GM19468 (cell line): ENCODE measurements at regions not wholly inside any gene's neighbourhood (a gene's known extent, or its start where the extent isn't known, plus 50 kb on each side); places are given as distances from the start of the nearest gene placed in this dataset.
"Not testable (repeated sequence)": the region's sequence is repeated elsewhere in the genome, so short reads cannot be mapped to it uniquely, and the experiment has no call there.

Experiments used
- ATAC-seq: cut with Tn5 transposase; IDR thresholded peaks from one replicate; pipeline ENCODE4 v1.9.1; 2021; ENCODE audit warnings: mild to moderate bottlenecking, moderate library complexity, moderate number of reproducible peaks; ENCODE audit not compliant: unreplicated experiment; ENCODE audit errors: extremely low read depth

DNA sequence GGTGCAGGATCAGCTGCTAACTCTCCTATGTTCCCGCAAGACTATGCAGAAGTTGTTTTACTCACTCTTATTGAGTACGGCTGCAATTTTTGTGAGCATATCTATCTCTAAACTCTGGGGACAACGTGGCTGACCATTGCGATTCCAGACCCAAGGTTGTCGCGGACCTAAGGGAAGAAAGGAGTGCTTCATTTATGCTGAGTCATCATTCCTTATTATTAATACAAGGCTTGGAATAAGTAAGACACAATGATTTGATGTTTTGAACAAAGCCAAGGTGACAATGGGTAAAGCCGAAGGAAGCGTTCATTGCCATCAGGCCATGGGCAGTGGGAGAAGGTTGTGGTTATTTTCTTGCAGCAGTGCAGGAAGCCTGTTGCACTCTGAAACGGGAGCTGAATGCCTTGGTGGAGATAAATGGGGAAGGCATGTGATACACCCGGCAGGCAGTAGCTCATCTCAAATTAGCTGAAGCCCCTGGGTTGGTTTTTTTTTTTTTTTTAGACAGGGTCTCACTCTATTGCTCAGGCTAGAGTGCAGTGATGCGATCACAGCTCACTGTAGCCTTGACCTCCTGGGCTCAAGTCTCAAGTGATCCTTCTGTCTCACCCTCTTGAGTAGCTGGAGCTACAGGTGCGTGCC, 605.7 kb downstream of the TYW1 start:
- no peak for ATAC-seq

DNA sequence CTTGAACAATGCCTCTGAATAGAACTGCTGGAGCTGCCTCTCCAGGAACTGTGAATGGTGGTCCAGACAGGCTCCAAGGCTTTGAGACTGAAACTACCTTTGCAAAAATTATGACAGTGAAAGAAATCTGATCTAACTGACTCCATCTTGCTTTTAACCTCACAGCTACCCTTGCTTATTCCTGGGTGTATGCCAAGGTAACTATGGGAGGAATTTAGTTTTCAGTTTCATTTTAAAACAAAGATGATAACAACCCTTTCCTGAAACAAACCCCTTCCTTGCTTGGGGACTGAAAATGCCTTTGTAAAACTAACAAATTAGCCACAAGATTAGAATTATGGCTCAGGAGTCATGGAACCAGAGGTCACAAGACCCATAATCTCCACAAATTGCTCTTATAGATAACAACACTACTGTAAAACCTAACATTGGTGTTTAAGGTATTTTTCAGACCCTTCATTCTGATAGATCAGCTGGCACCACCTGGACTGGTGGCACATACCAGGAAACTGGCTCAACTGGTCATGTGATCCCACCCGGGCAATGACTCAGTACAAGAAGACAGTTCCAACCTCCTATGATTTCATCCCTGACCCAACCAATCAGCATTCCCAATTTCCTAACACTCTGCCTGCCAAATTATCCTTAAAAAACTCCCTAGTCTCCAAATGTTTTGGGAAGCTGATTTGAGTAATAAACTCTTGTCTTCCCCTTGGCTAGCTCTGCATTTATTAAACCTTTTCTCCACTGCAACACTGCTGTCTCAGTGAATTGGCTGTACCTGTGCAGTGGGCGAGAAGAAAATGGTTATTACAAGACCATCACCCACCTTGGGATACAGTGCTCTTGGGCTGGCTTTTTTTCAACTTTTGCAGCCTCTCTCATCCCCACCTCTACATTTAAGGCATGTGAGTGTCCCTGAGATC, 608.1 kb downstream of the TYW1 start:
- ATAC-seq = no peak

DNA sequence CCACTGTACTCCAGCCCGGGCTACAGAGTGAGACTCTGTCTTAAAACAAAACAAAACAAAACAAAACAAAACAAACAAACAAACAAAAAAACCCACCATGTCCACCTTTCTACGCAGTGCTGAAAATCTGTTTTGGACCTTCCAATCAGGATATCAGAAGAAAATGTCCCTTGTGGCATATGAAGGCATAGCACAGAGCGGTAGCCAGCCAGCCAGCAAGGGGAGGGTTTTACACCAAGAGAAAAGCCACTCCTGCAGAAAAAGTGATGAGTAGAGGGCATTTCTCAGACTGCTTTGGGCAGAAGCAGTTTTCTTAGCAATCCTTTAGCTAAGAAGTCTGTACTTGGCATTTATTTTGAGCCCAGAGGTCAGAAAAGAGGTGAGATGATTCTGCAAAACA, 612.2 kb downstream of the TYW1 start:
- ATAC-seq = no peak

DNA sequence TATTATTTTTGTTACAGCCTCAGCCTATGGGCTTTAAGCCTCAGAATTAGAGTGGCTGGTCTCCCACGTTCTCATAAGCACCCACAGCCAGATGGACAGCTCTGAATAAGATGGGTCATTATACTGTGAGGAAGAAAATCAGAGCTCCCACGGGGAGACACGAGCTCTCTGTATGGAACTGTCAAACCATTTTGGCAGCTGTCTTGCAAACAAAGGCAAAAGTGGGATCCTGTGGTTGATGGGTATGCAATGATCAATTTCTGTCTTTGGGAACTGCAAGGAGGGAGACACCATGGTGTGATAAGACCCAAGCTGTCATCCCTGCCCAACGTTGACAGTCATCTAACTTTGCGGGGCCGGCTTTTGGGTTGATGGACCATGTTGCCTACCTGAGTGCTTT, 614.3 kb downstream of the TYW1 start:
- ATAC-seq = no peak

DNA sequence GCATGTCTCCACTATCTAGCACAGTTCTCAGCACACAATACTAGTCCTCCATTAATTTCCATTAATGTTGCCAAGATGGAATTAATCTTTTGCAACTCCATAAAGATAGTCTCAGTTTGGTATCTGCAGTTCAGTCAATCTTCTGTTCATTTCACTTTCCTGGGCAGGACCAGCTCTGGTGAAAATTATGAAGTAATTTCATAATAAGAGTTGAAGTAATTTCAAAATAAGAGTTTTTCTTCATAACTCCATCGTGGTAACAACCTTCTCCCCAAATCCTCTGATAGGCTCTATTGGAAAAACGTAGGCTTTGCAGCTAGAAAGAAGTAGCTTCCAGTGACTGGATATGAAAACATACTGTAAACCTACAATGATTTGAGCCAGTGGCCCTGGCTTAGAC, 618.2 kb downstream of the TYW1 start:
- no peak for ATAC-seq

DNA sequence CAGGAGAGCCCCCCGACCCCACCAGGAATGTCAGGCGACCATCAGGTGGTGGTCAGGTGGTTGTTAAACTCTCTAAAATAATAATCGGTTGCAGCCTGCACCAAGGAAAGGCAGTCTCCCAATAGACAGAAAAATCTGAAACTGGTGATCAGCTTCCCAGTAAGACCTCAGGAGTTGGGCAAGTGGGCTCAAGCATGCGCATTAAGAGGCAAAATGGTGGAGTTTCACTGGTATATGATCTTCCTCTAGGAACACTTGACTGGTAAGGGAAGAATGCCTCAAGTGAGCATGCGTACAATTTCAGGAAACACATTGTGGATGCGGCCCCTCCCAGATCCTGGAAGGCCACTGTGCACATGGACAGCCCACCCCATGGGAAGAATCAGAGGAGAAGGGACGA, 619.9 kb downstream of the TYW1 start:
- no peak for ATAC-seq

DNA sequence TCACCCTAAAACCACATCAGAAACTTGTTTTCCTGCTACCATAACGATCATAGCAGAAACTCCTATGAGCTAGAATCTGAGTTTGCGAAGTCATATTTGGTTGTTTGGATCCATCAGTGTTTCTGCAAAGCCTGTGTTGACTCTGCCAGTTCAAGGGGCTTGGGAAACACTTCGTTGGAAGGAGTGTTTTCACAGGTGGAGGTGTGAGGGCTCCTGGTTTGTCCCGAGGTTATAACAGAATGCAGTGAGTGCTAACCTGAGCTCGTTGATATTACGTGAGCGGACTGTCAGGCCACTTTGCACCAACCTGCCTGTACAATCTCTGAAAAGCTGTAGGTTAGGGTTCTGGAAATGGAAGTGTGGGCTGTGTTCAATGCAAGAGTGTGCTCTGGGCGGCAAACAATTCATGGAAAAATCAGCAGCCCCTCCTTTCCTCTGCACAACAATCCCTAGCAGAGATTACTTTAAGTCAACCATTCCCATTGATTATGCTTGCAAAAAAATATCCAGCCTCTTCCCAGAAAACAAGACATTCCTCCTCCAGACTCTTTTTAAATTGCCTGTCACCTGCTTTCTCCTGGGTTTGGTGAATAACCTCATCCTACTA, 622.0 kb downstream of the TYW1 start:
- no peak for ATAC-seq

DNA sequence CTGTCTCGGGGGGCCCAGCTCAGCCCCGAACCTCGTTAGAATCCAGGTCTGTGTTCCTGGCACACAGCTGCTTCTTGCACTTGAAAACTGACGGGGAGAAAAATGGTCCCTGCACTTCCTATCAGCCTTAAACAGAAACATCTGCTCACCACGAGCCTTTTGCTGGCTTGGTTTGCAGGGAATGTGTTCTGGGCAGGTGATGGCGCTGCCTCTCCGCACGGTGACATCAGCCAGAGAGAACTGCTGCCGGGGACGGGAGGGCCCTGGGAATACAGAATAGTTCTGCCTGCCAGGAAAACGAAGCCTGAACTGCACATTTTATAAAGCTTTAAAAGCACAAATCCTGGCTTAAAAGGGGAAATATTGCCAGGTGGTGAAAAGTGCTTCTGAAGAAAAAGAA, 622.5 kb downstream of the TYW1 start:
- no peak for ATAC-seq

DNA sequence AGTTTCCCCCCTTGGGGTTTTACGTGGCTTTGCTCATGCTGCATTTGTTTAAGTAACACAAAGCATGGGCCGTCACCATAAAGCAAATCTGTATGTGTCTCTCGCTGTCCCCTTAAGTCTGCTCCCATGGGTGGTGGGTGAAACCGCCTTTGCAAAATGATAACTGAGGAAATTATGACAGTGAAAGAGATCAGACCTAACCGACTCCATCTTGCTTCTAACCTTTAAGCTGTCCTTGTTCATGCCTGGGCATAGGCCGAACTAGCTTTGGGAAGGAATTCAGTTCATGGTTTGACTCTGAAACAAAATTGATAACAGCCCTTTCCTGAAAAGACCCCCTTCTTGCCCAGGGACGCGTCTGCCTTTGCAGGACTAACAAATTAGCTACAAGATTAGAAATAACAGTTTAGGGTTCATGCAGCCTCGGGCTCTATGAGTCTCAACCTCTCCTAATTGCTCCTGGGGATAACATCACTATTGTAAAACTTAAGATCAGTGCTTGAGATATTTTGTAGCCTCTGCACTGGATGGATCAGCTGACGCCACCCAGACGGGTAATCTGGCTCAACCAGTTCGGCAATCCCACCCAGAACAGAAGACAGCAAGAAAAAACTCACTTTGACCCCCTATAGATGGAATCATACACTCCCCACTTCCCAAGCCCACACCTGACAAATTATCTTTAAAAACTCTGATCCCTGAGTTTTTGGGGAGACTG, 623.7 kb downstream of the TYW1 start:
- no peak for ATAC-seq

DNA sequence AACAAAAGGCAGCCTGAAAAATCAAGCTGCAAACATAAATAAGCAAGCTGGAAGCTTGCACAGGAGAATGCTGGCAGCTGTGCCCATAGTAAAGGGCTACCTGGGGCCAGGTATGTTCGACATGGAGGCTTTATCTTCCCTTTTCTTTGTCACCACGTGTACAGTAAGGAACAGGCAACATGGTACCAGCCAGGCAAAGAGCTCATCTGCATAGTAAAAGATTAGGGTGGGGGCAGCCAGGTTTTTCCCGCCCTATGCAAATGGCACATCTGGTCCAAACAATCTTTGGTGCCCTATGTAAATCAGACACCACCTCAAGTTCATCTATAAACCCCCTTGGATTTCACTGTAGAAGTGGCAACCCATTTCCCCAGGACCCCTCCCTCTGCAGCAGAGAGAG, 625.1 kb downstream of the TYW1 start:
- ATAC-seq = no peak

DNA sequence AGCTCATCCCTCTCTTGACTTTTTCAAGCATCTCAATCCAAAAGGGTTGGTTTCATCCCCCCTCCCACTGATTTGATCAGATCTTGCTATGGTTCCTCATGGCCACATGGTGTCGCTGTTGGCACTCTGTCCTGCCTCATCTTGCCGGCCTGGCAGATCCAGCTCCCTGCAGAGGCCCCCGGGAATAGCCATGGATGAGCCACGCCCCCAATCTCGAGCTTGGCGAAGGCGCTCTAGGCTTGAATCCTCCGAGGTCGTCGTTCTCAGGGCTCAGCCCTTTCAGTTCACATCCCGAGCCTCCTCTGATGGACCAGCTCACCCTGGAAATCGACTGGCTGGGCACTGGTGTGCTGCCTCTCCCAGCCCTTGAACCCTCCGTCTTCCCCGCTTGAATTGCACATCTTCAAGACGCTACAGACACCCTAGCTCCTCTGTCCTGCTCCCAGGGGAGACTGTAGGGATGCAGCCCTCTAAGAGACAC, 628.7 kb downstream of the TYW1 start:
- no peak for ATAC-seq

DNA sequence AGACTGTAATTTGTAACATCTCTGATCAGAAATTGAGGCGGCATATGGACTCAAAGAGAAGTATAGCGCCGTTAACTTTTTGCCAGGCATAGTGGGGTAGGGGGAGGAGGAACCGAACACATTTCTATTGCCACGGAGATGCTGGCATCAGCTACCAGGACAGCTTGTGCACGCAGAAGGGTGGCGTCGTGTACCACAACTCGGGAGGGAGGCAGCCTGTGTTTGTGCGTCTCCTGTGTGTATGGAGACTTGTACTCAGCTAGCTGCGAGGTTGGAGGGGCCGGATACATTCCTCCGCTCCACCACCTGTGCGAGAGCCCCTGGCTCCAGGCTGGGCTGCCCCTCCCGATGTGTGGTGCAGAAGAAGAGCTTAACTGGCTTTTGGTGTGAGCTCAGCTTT, 634.8 kb downstream of the TYW1 start:
- no peak for ATAC-seq

DNA sequence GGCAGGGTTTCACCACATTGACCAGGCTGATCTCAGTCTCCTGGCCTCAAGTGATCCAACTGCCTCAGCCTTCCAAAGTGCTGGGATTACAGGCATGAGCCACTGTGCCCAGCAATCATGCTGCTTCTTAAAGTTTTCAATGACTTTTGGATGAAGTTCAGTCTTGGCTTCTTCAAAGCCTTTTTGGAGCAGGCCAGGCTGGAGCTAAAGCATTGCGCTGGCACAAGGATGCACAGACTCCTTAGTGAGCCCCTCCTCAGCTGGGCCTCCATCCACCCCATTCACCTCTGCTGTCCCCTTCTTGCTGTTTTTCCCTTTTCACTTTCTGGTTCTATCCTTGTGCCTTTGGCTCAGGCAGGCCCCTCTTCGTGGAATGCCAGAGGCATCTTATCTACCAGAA, 638.6 kb downstream of the TYW1 start:
- ATAC-seq = no peak

DNA sequence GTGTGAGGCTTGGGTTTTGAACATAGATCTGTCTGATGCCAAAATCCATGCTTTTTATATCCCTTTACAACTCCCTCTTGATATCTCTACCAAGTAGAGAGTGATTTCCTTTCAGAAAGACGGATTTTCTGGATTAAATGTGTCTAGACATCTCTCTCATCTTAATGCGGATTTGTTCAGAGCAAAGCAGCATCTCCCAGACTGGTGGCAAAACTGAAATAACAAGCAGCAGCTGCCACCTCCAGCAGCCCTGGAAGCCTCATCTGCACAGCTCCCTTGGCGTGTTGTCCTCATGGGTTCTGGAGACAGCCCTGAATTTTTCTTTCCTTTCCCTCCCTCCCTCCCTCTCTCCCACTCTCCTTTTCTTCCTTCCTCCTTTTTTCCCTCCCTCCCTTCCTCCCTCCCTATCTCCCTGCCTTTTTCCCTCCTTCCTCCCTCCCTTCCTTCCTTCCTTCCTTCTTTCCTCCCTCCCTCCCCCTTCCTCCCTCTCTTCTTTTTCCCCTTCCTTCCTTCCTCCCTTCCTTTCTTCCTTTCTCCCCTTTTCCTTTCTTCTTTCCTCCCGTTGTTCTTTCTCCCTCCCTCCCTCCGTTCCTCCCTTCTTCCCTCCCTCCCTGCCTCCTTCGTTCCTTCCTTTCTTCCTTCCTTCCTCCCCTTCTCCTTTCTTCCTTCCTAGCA, 639.9 kb downstream of the TYW1 start:
- no peak for ATAC-seq

DNA sequence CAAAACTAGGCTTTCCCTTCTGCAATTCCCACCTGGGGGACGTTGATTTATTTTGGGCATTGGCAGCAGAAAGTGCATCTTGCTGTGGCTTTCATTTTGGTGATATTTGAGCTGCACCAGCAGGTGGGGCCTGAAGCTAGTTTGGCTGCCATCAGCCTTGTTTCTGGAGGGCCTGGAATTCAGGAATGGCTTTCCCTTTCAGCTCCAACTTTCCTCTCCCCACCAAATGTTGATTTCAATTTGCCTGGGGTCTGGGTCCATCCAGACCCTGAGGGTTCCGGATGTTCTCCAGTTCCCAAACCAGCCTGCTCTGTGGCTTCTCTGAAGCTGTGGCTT, 640.4 kb downstream of the TYW1 start:
- no peak for ATAC-seq

DNA sequence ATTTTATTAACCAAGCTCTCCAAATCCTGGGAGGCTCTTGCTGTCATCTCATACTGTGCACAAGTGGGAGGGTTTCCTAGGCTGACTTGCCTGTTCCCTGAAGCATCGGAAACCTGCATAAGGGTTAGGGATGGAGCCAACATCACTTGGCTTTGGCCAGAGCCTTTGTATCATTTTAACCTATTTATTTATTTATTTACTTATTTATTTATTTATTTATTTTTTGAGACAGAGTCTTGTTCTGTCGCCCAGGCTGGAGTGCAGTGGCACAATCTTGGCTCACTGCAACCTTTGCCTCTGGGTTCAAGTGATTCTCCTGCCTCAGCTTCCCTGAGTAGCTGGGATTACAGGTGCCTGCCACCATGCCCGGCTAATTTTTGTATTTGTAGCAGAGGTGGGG, 645.9 kb downstream of the TYW1 start:
- ATAC-seq = not testable (repeated sequence)

DNA sequence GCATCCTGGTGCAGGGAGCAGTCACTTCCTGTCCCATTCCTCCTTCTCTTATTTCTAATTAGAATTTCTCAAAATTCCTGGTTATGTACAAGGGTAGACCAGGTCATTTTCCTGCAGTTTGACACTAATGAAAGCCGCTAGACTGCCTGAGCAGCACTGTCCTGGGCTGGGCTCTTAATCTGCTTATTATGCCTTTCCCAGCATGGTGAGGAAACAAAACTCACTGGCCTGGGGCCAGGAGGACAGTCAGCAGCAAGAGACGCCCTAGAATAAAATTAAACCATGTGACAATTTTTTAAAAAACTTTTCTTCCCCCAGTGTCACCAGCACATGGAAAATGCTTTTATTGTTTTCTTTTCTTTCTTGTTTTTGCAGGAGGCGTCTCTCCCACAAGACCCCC, 647.5 kb downstream of the TYW1 start:
- no peak for ATAC-seq

DNA sequence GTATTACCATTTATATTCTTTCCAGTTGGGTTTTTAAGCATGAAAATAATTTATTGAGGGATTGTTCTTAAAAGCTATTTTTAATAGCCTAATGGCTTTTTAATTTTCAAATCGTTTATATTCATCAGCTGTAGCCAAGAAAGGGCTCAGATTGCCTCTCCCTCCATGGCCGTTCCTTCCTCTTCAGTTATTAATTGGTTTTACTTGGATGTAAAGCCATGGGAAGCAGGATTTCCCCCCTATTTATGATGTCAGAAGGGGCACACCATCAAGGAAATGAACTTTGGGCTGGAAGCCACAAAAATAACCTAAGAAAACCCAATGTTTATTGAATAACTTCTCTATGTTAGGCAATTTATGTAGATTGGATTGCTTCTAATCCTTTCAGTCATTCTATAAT, 656.3 kb downstream of the TYW1 start:
- ATAC-seq = no peak

DNA sequence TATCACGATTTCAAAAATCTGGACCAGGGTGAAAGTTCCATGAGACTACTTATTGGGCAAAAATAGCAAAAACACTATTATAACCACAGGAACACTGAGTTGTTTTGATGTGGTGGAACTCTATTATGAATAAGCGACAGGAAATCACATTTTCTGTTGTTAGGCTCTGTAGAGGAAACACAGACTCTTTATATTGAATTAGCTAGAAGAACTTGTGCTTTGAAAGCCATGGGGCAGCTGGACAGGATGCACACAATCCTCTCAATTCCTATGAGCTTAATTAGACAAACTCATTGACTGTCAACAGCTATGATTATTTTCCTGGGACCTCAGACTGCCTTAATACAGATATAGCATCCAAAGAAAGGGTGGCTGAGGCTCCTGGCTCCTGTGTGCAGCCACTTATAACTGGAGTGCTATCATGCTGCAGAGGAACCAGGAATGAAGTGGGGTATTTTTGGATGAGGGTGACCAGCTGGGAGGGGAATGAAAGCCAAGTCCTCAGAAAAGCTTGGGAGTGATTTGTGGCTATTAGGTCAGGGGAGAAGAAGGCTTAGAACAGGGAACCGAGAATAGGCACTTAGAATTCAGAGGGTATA, 657.3 kb downstream of the TYW1 start:
- ATAC-seq = no peak

DNA sequence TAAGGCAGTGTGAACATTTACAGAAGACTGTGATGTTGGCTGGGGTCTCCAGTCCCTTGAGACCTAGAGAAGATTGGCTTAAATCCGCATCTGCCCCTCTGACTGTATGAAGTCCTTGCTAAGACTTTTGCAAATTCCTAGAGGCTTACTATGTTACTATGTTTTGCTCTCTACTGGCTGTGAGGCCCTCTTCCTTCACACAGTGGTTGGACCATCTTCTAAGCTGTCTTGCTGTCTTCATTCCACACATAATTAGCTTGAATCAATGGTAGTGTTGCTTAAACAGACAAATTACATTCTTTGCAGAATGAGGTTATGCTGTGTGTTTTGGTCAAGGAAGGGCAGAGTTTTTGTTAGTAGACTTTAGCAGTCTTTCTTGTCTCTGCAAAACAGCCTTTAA, 658.0 kb downstream of the TYW1 start:
- ATAC-seq = no peak
